ENCODE measurements at regions not wholly inside any gene's neighbourhood (a gene's known extent, or its start where the extent isn't known, plus 50 kb on each side); places are given as distances from the start of the nearest gene placed in this dataset.

- peak; percentile 5 for DNase-seq
Measured at GRCh38 chr5:114296191-114296590, 65.7 kb upstream of the KCNN2 start.

GRCh38 chr5:114297915-114298314 lies 64.0 kb upstream of the KCNN2 start:
- DNase-seq, result no peak

GRCh38 chr5:114305402-114306207 lies 56.3 kb upstream of the KCNN2 start:
- DNase-seq, result peak; percentile 30

- DNase-seq, result no peak
Measured at GRCh38 chr5:114308017-114308416, 53.9 kb upstream of the KCNN2 start.

GRCh38 chr5:114308508-114308907 lies 53.4 kb upstream of the KCNN2 start:
- DNase-seq, result no peak

GRCh38 chr5:114310666-114311065 lies 51.2 kb upstream of the KCNN2 start:
- no peak for DNase-seq

GRCh38 chr5:114311281-114311680 lies 50.6 kb upstream of the KCNN2 start:
- DNase-seq, result no peak

- no peak for DNase-seq
Measured at GRCh38 chr5:114311968-114312367, 49.9 kb upstream of the KCNN2 start.

Data from HCEC 1CT (cell line).